ENCODE measurements at regions not wholly inside any gene's neighbourhood (a gene's known extent, or its start where the extent isn't known, plus 50 kb on each side); places are given as distances from the start of the nearest gene placed in this dataset.

DNA sequence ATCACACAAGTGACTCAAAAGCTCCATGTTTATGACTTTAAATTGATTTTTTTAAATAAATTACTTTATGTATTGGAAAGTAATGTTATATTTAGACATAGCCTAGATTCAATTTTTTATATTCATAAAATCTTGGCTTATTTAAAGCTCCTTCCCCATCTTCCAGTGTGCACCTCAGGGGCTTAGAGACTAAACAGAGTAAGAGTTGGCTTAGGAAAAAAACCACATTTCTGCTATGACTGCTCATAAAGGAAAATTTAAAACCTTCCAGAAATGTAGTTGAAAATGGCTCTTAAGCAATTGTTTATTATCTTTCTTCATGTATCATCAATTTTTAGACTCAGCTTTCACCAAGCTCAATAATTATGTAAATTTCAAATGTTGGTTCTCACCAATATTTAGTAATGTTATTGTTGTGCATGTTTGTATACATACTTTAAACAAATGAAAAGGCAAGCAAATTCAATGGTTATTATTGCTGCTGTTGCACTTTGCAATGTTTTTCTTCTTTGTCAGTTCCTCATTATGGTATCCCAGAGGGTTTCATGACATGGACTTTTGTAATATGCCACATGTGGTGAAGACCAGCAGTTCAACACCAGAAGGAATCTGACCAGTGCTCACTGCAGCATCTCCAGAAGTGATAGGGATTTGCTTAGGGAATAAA is 700.1 kb upstream of the ANKRD30A start:
- TF ChIP-seq, protein P1, sequence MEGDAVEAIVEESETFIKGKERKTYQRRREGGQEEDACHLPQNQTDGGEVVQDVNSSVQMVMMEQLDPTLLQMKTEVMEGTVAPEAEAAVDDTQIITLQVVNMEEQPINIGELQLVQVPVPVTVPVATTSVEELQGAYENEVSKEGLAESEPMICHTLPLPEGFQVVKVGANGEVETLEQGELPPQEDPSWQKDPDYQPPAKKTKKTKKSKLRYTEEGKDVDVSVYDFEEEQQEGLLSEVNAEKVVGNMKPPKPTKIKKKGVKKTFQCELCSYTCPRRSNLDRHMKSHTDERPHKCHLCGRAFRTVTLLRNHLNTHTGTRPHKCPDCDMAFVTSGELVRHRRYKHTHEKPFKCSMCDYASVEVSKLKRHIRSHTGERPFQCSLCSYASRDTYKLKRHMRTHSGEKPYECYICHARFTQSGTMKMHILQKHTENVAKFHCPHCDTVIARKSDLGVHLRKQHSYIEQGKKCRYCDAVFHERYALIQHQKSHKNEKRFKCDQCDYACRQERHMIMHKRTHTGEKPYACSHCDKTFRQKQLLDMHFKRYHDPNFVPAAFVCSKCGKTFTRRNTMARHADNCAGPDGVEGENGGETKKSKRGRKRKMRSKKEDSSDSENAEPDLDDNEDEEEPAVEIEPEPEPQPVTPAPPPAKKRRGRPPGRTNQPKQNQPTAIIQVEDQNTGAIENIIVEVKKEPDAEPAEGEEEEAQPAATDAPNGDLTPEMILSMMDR (IDR thresholded peaks at IDR 0.05; ENCODE audit: low read length) = no peak
- TF ChIP-seq EZH2phosphoT487 (IDR thresholded peaks at IDR 0.05; ENCODE audit: low read length) (no peak), EZH2 (optimal IDR thresholded peaks at IDR 0.05; ENCODE audit: low read depth, low read length) (no peak)

All from MM.1S (cell line).